OCI-LY1 (cell line): ENCODE measurements at regions not wholly inside any gene's neighbourhood (a gene's known extent, or its start where the extent isn't known, plus 50 kb on each side); places are given as distances from the start of the nearest gene placed in this dataset.
A peak's percentile ranks its signal among the peaks of the same experiment; 100 is the strongest.

ENCODE experiments used
- H2AFZ ChIP-seq: fragments of 200-600 bp; sonication (generic), shearing (Covaris generic); 2 replicates; pipeline ENCODE4 v1.6.0; 2014; ENCODE audit warnings: antibody characterized with exemption, mild to moderate bottlenecking, low read length
- H3F3A ChIP-seq: fragments of 200-600 bp; sonication (generic), shearing (Covaris generic); 2 replicates; pipeline ENCODE4 v1.6.0; 2014; ENCODE audit warnings: mild to moderate bottlenecking, antibody characterized with exemption, low read length, moderate library complexity; ENCODE audit not compliant: insufficient read depth
- H3K27ac ChIP-seq: fragments of 200-600 bp; sonication (generic); 2 replicates; pipeline ENCODE4 v1.5.1; 2014; ENCODE audit warnings: low read length, mixed run types, mild to moderate bottlenecking, low read depth; ENCODE audit not compliant: poor library complexity, severe bottlenecking
- H3K27me3 ChIP-seq: fragments of 200-600 bp; sonication (generic); 2 replicates; pipeline ENCODE4 v1.6.0; 2014; ENCODE audit warnings: antibody characterized with exemption, mild to moderate bottlenecking, low read length, moderate library complexity; ENCODE audit not compliant: insufficient read depth
- H3K36me3 ChIP-seq: fragments of 200-600 bp; sonication (generic); 2 replicates; pipeline ENCODE4 v1.6.1; 2014; ENCODE audit warnings: mild to moderate bottlenecking, antibody characterized with exemption, low read length, moderate library complexity, mixed read lengths; ENCODE audit not compliant: insufficient read depth
- H3K4me1 ChIP-seq: fragments of 200-600 bp; sonication (generic); 2 replicates; pipeline ENCODE4 v1.5.1; 2014; ENCODE audit warnings: mild to moderate bottlenecking, low read length, moderate library complexity; ENCODE audit not compliant: insufficient read depth, severe bottlenecking
- H3K4me2 ChIP-seq: fragments of 200-600 bp; sonication (generic), shearing (Covaris generic); 2 replicates; pipeline ENCODE4 v1.6.1; 2014; ENCODE audit warnings: low read length
- H3K4me3 ChIP-seq: fragments of 200-600 bp; sonication (generic); 2 replicates; pipeline ENCODE4 v1.5.1; 2014; ENCODE audit warnings: low read length, low read depth, mild to moderate bottlenecking, mixed read lengths; ENCODE audit not compliant: poor library complexity, severe bottlenecking
- H3K79me2 ChIP-seq: fragments of 200-600 bp; shearing (Covaris generic); 2 replicates; pipeline ENCODE4 v1.6.1; 2016; ENCODE audit warnings: mixed run types, low read length, mixed read lengths; ENCODE audit not compliant: insufficient read depth
- H3K9ac ChIP-seq: fragments of 200-600 bp; sonication (generic), shearing (Covaris generic); 2 replicates; pipeline ENCODE4 v1.6.1; 2014; ENCODE audit warnings: mild to moderate bottlenecking, low read length, mixed read lengths
- H3K9me2 ChIP-seq: fragments of 200-600 bp; sonication (generic), shearing (Covaris generic); 2 replicates; pipeline ENCODE4 v1.6.1; 2014; ENCODE audit warnings: low read depth, mild to moderate bottlenecking, low read length, mixed read lengths
- H3K9me3 ChIP-seq: fragments of 200-600 bp; shearing (Covaris generic); 2 replicates; pipeline ENCODE4 v1.6.1; 2014; ENCODE audit warnings: low read length, mixed read lengths
- H4K20me1 ChIP-seq: fragments of 200-600 bp; sonication (generic), shearing (Covaris generic); 2 replicates; pipeline ENCODE4 v1.6.0; 2016; ENCODE audit warnings: mild to moderate bottlenecking, low read length; ENCODE audit not compliant: insufficient read depth
- CTCF ChIP-seq: fragments of 200-600 bp; sonication (generic), shearing (Covaris generic); IDR thresholded peaks from 2 replicates; pipeline ENCODE4 v1.5.1; 2017; ENCODE audit warnings: mild to moderate bottlenecking, antibody characterized with exemption, low read length, moderate library complexity, mixed read lengths
- EZH2 ChIP-seq: fragments of 200-600 bp; sonication (generic), shearing (Covaris generic); IDR thresholded peaks from 2 replicates; pipeline ENCODE4 v1.8.0; 2017; ENCODE audit warnings: borderline replicate concordance, mixed run types, mild to moderate bottlenecking, antibody characterized with exemption, low read length, moderate library complexity, mixed read lengths

GRCh38 chr6:88248709-88249321 is 82.7 kb upstream of the CNR1 start:
- TF ChIP-seq EZH2 (no peak), CTCF (no peak)
- H3K27me3 ChIP-seq = no peaks in the 10 kb centered on the region
- no peaks in the 10 kb centered on the region for H3K4me1 ChIP-seq
- H2AFZ ChIP-seq = no peak overlapping the region
- no peaks in the 10 kb centered on the region for H3K9me3 ChIP-seq
- H3K4me3 ChIP-seq = no peak overlapping the region
- no peak overlapping the region for H3K27ac ChIP-seq
- no peaks in the 10 kb centered on the region for H3K9me2 ChIP-seq
- H3F3A ChIP-seq = no peaks in the 10 kb centered on the region
- H3K4me2 ChIP-seq = no peak overlapping the region
- H3K9ac ChIP-seq = no peak overlapping the region
- no peaks in the 10 kb centered on the region for H4K20me1 ChIP-seq
- no peaks in the 10 kb centered on the region for H3K36me3 ChIP-seq
- no peaks in the 10 kb centered on the region for H3K79me2 ChIP-seq

- Histone ChIP-seq H3K27ac (no peak overlapping the region), H3K79me2 (no peaks in the 10 kb centered on the region)
Observed at GRCh38 chr6:88246654-88247053, 80.5 kb upstream of the CNR1 start.

GRCh38 chr6:88244721-88245120 is 78.6 kb upstream of the CNR1 start:
- no peaks in the 10 kb centered on the region for H3K4me1 ChIP-seq
- no peak overlapping the region for H2AFZ ChIP-seq
- H4K20me1 ChIP-seq = no peaks in the 10 kb centered on the region
- no peaks in the 10 kb centered on the region for H3K36me3 ChIP-seq
- H3K9me3 ChIP-seq = no peaks in the 10 kb centered on the region
- H3K4me3 ChIP-seq = no peak overlapping the region
- no peaks in the 10 kb centered on the region for H3F3A ChIP-seq
- H3K4me2 ChIP-seq = no peak overlapping the region
- H3K27me3 ChIP-seq = no peaks in the 10 kb centered on the region
- H3K27ac ChIP-seq = no peak overlapping the region
- no peak overlapping the region for H3K9ac ChIP-seq
- H3K79me2 ChIP-seq = no peaks in the 10 kb centered on the region
- TF ChIP-seq CTCF (no peak), EZH2 (no peak)
- no peaks in the 10 kb centered on the region for H3K9me2 ChIP-seq

More at GRCh38 chr6:88246654-88247053, 80.5 kb upstream of the CNR1 start:
- H3K9me2 ChIP-seq = no peaks in the 10 kb centered on the region
- H3F3A ChIP-seq = no peaks in the 10 kb centered on the region
- no peaks in the 10 kb centered on the region for H3K9me3 ChIP-seq
- peak overlapping the region; percentile 49; the same call in 1 of the 2 replicates for H2AFZ ChIP-seq
- H4K20me1 ChIP-seq = no peaks in the 10 kb centered on the region
- H3K9ac ChIP-seq = no peak overlapping the region
- no peak for TF ChIP-seq EZH2
- TF ChIP-seq CTCF = no peak
- no peaks in the 10 kb centered on the region for H3K27me3 ChIP-seq
- no peak overlapping the region for H3K4me3 ChIP-seq
- H3K36me3 ChIP-seq = no peaks in the 10 kb centered on the region
- no peak overlapping the region for H3K4me2 ChIP-seq
- H3K4me1 ChIP-seq = no peaks in the 10 kb centered on the region
